Endothelial cell of umbilical vein (primary cell): ENCODE measurements at regions not wholly inside any gene's neighbourhood (a gene's known extent, or its start where the extent isn't known, plus 50 kb on each side); places are given as distances from the start of the nearest gene placed in this dataset.

ENCODE experiments used
- BruUV-seq: library from RNA; stranded (reverse); fragments of 400-500 nt; replicated peaks from 2 replicates; lab custom pipeline; 2021; lab: Mats Ljungman, UMichigan
- CTCF ChIA-PET: fragments of 300-600, 350-600 bp; sonication (Branson Sonifier 250); formaldehyde crosslinking; loops from one replicate; lab custom pipeline; 2021; ENCODE audit warnings: antibody characterized with exemption, inconsistent platforms; lab: Charles Lee
- POLR2A ChIA-PET: fragments of 300-600, 350-600 bp; sonication (Branson Sonifier 250); formaldehyde crosslinking; loops from one replicate; lab custom pipeline; 2021; ENCODE audit warnings: antibody characterized with exemption, inconsistent platforms; lab: Charles Lee
- DNase-seq: peaks from one replicate; pipeline ENCODE4 v3.0.0-alpha.2; 2011; ENCODE audit warnings: low read depth, low spot score
- FAIRE-seq: peaks from 2 replicates; lab custom pipeline; 2011; peaks lifted over from hg19 to GRCh38; lab: Jason Lieb, UNC
- H2AFZ ChIP-seq: 2 replicates; pipeline ENCODE4 v1.6.0; 2012; ENCODE audit warnings: low read depth, low read length, control low read depth, inconsistent platforms
- H3K27ac ChIP-seq: 2 replicates; pipeline ENCODE4 v1.5.1; 2011; ENCODE audit warnings: low read depth, mild to moderate bottlenecking, control low read depth, low read length, moderate library complexity; ENCODE audit not compliant: insufficient read depth
- H3K27me3 ChIP-seq, 2 experiments: 2 replicates each; pipeline versions ENCODE4 v1.6.0 to v1.6.1; 2011; ENCODE audit warnings: low read length in 2 of 2, mixed read lengths in 1 of 2; ENCODE audit not compliant: control insufficient read depth in 2 of 2, insufficient read depth in 2 of 2
- H3K36me3 ChIP-seq, 2 experiments: 2 replicates in 1 of 2; 3 replicates in 1 of 2; pipeline ENCODE4 v1.5.1; 2011; ENCODE audit warnings: low read length in 2 of 2, mild to moderate bottlenecking in 1 of 2, moderate library complexity in 1 of 2; ENCODE audit not compliant: control insufficient read depth in 2 of 2, insufficient read depth in 2 of 2; ENCODE audit errors: extremely low read depth in 1 of 2
- H3K4me1 ChIP-seq: 3 replicates; pipeline ENCODE4 v1.5.1; 2011; ENCODE audit warnings: mild to moderate bottlenecking, low read length; ENCODE audit not compliant: control insufficient read depth, insufficient read depth; ENCODE audit errors: extremely low read depth
- H3K4me2 ChIP-seq: 2 replicates; pipeline ENCODE4 v1.6.1; 2011; ENCODE audit warnings: low read length, control low read depth, mixed read lengths; ENCODE audit not compliant: insufficient read depth
- H3K4me3 ChIP-seq, 3 experiments: fragments of 200-600 bp in 1 of 3; sonication (generic), shearing (Covaris generic) in 1 of 3; replicated peaks in 1 of 3; 2 replicates each; pipeline ENCODE4 v1.5.1; 2011 to 2016; ENCODE audit warnings: control low read depth in 3 of 3, low read length in 3 of 3, mild to moderate bottlenecking in 2 of 3, inconsistent platforms in 1 of 3, low read depth in 1 of 3, moderate library complexity in 1 of 3; ENCODE audit not compliant: insufficient read depth in 1 of 3
- H3K79me2 ChIP-seq: 2 replicates; pipeline ENCODE4 v1.6.0; 2012; ENCODE audit warnings: low read length, inconsistent platforms; ENCODE audit not compliant: control insufficient read depth, insufficient read depth
- H3K9ac ChIP-seq: replicated peaks from 2 replicates; pipeline ENCODE3; 2011; ENCODE audit warnings: low read length, control low read depth; ENCODE audit not compliant: insufficient read depth; ENCODE audit errors: extremely low read depth
- H3K9me1 ChIP-seq: replicated peaks from 3 replicates; pipeline ENCODE4 v1.6.0; 2011; ENCODE audit warnings: mild to moderate bottlenecking, low read length; ENCODE audit not compliant: control insufficient read depth, insufficient read depth; ENCODE audit errors: extremely low read depth
- H3K9me3 ChIP-seq: replicated peaks from 2 replicates; pipeline ENCODE4 v1.5.1; 2012; ENCODE audit warnings: low read length, inconsistent platforms; ENCODE audit not compliant: control insufficient read depth, insufficient read depth
- H4K20me1 ChIP-seq: replicated peaks from 2 replicates; pipeline ENCODE3; 2011; ENCODE audit warnings: mild to moderate bottlenecking, low read length; ENCODE audit not compliant: control insufficient read depth, insufficient read depth; ENCODE audit errors: extremely low read depth
- EZH2 ChIP-seq: IDR thresholded peaks from 2 replicates; pipeline ENCODE4 v1.6.1; 2012; ENCODE audit warnings: borderline replicate concordance, low read depth, mild to moderate bottlenecking, moderate library complexity, low read length, inconsistent platforms; ENCODE audit not compliant: severe bottlenecking
- FOS ChIP-seq: IDR thresholded peaks from 2 replicates; pipeline ENCODE4 v1.6.1; 2011; ENCODE audit warnings: mild to moderate bottlenecking, low read length, moderate library complexity, borderline replicate concordance; ENCODE audit not compliant: insufficient read depth
- GATA2 ChIP-seq: IDR thresholded peaks from 2 replicates; pipeline ENCODE4 v1.7.0; 2011; ENCODE audit warnings: low read depth, mild to moderate bottlenecking, moderate library complexity, mixed read lengths, low read length; ENCODE audit not compliant: insufficient read length, insufficient read depth
- JUN ChIP-seq: IDR thresholded peaks from 2 replicates; pipeline ENCODE4 v1.6.1; 2011; ENCODE audit warnings: borderline replicate concordance, low read depth; ENCODE audit not compliant: insufficient read length, insufficient read depth
- MYC ChIP-seq: IDR thresholded peaks from one replicate; pipeline ENCODE4 v1.6.1; 2011; ENCODE audit warnings: mild to moderate bottlenecking, low read depth, low read length
- POLR2A ChIP-seq: IDR thresholded peaks from 2 replicates; pipeline ENCODE4 v1.6.1; 2012; ENCODE audit warnings: low read depth, mild to moderate bottlenecking, control low read depth, low read length
- POLR2AphosphoS5 ChIP-seq: IDR thresholded peaks from 2 replicates; pipeline ENCODE4 v1.6.1; 2012; ENCODE audit warnings: low read depth, mild to moderate bottlenecking, control low read depth, low read length, moderate library complexity; ENCODE audit not compliant: insufficient read depth
- dilution Hi-C: fragments of 300-500 bp; cut with MboI; formaldehyde crosslinking; loops from one replicate; pipeline ENCODE4 v1.15.0; 2019; ENCODE audit warnings: low sequenced_read_pairs; ENCODE audit not compliant: extremely low pct_ligation_motif_present
- intact Hi-C: fragments of 100-400 bp; cut with micrococcal nuclease; formaldehyde crosslinking; loops from one replicate; pipeline ENCODE4 v1.10.0; 2022
- TF ChIP-seq, protein P1 (sequence below): IDR thresholded peaks from 2 replicates; pipeline ENCODE4 v1.6.1; 2011; ENCODE audit not compliant: insufficient read depth, insufficient read length
- TF ChIP-seq, protein P2 (sequence below), 2 donors: IDR thresholded peaks; 1 replicate in 1 of 2; 2 replicates in 1 of 2; pipeline ENCODE4 v1.5.1; 2011; ENCODE audit warnings: low read length in 2 of 2, mild to moderate bottlenecking in 2 of 2, moderate library complexity in 2 of 2, control low read depth in 1 of 2, inconsistent platforms in 1 of 2, low read depth in 1 of 2; ENCODE audit not compliant: insufficient read depth in 1 of 2; ENCODE audit errors: extremely low read depth in 1 of 2

DNA sequence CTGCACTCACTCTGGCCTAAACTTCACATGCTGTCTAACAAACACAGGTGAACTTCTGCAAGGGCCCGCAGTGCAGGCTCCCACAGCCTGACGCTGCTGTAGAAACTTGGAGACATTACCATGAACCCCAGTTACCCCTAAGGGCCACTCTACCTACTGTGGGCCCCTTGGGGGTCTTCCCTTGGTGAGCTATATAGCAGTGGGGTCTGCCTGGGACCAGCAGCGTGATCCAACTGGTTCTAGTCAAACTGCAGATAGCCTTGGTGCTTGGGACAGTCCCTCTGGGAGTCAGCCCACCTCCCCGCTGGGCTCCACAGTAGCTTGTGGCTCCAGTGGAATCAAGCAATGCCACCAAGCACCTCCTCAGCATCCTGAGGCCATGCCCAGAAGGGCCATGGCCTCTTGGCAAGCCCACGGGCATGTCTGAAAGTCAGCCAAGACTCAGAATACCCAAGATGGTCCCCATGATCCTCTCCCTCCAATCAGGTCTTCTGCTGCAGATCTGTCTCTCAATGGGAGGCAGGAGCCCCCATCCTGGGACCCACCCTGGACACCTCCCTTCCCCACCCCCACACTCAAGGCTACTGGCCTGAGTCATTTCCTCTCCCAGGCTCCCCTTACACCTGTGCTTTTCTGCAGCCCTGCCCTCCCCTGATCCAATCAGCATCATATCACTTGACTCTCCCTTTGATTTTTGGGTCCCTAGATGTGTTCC is 230.0 kb upstream of the IRX1 start:
- intact Hi-C loops = no loop called here
- TF ChIP-seq MYC (no peak), EZH2 (no peak), FOS (no peak), JUN (no peak), POLR2AphosphoS5 (no peak), POLR2A (no peak), GATA2 (no peak)
- TF ChIP-seq, protein P1, sequence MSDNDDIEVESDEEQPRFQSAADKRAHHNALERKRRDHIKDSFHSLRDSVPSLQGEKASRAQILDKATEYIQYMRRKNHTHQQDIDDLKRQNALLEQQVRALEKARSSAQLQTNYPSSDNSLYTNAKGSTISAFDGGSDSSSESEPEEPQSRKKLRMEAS = no peak
- TF ChIP-seq, protein P2, sequence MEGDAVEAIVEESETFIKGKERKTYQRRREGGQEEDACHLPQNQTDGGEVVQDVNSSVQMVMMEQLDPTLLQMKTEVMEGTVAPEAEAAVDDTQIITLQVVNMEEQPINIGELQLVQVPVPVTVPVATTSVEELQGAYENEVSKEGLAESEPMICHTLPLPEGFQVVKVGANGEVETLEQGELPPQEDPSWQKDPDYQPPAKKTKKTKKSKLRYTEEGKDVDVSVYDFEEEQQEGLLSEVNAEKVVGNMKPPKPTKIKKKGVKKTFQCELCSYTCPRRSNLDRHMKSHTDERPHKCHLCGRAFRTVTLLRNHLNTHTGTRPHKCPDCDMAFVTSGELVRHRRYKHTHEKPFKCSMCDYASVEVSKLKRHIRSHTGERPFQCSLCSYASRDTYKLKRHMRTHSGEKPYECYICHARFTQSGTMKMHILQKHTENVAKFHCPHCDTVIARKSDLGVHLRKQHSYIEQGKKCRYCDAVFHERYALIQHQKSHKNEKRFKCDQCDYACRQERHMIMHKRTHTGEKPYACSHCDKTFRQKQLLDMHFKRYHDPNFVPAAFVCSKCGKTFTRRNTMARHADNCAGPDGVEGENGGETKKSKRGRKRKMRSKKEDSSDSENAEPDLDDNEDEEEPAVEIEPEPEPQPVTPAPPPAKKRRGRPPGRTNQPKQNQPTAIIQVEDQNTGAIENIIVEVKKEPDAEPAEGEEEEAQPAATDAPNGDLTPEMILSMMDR (IDR thresholded peaks at IDR 0.05; ENCODE audit: extremely low read depth in 1 of 2, insufficient read depth in 1 of 2, low read depth in 1 of 2, low read length in 2 of 2) = no peak
- Histone ChIP-seq H4K20me1 (no peaks in the 10 kb centered on the region), H3K27ac (no peak overlapping the region), H3K27me3 (no peaks in the 10 kb centered on the region), H3K4me3 (no peak overlapping the region), H3K9ac (no peak overlapping the region), H3K4me1 (no peaks in the 10 kb centered on the region), H3K9me3 (peaks cover 3% of the 10 kb centered on the region), H3K4me2 (no peak overlapping the region), H2AFZ (no peak overlapping the region), H3K9me1 (no peaks in the 10 kb centered on the region), H3K79me2 (no peaks in the 10 kb centered on the region), H3K36me3 (no peaks in the 10 kb centered on the region)
- dilution Hi-C loops = no loop called here
- DNase-seq (no peak), FAIRE-seq (no peak)
- CTCF ChIA-PET = no interaction called here
- no TSS peak for BruUV-seq
- POLR2A ChIA-PET = no interaction called here
